ENCODE measurements at regions not wholly inside any gene's neighbourhood (a gene's known extent, or its start where the extent isn't known, plus 50 kb on each side); places are given as distances from the start of the nearest gene placed in this dataset.

GRCh38 chr3:104820959-104821358, 545.8 kb upstream of the ALCAM start:
- no peak for DNase-seq

DNA sequence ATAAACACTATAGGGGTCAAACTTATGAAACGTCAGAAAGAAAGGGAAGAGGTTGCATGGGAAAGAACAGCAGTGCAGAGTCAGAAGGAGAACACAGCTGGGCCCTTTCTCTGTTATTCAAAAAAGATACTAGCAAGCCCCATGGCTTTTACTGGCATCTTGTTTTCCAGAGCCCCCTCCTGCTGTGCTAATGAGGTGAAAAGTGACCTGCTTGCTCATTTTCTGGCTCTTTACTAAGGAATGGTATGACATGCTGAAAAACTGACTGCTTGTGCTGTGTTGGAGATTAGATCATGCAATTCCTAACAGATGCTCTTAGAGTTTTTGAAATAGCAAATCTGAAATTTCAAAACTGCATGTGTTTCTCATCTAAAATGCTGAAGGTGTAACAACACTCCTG, 541.6 kb upstream of the ALCAM start:
- DNase-seq: no peak

GRCh38 chr3:104831071-104831470, 535.6 kb upstream of the ALCAM start:
- no peak for DNase-seq

DNA sequence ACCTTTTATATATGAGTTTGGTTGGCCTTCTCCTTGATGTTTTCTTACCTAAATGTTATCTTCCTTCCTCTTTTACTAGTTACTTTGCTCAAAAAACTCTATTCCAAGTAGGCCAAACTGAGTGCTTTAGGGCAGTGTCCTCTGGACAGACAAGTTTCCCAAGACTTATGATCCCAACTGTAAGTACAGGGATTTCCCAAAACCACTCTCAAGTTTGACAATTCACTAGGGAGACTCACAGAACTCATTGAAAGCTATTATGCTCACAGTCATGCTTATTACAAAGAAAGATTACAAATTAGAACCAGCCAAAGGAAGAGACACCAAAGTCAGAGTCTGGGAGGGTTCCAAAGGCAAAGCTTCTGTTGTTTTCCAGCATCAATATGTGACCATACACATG, 534.2 kb upstream of the ALCAM start:
- no peak for DNase-seq

DNA sequence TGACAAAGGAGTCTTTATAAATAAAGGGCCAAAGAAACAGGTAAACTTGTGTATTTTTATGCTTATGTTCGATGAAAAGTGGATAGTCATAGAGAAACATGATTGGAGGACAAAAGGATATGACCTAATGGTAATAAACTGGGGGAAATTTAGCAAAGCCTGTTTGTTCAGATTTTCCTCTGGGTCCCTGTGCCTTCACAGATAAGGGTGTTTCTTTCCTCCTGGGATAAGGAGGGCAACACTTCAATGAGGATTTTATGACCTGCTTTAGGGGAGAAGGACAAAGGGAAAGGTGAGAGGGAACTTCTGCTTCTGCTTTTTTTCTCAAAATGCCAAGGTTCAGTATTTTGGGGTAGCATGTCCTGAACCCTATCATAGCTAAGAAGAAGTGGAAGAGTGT, 531.3 kb upstream of the ALCAM start:
- DNase-seq: no peak

- DNase-seq: no peak
These were observed 520.4 kb upstream of the ALCAM start for GRCh38 chr3:104846270-104846669.

GRCh38 chr3:104849070-104849469, 517.6 kb upstream of the ALCAM start:
- DNase-seq: no peak

GRCh38 chr3:104854468-104854867, 512.2 kb upstream of the ALCAM start:
- no peak for DNase-seq

- DNase-seq: no peak
These were observed 511.0 kb upstream of the ALCAM start for GRCh38 chr3:104855702-104856101.

DNA sequence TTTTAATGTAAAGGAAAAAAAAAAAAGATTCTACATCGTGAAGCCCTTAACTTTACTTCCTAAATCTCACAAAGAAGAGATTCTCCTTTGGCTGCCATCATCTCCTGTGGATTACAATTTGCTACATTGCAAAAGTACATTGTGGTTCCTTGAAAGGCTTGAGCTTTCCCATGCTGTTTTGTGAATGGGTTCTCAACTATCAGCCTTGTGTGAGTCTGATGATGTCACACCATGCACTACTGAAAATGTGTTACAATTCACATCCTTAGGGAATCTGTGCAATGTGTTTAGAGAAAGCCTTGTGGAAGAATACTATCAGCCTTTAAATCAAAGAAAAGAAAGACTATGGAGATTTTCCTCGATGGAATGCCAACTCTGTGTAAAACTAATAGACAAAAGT, 510.0 kb upstream of the ALCAM start:
- no peak for DNase-seq

GRCh38 chr3:104868291-104868690, 498.4 kb upstream of the ALCAM start:
- no peak for DNase-seq

DNA sequence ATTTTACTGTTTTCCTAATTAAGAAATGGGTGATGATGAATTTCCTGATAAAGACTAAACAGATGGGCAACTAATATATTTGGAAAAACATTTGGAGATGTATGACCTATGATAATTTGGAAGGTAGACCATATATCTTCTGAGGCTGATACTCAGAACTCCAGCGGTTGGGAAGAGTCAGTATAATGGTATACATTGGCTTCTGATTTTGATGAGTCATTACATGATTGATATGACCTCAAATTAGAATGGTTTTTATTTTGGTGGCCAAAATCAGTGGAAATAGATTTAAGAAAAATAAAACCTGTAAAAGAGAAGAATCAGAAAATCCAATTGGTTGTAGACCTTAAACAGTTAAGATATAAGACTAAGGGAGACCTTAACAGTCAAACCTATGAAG, 496.4 kb upstream of the ALCAM start:
- no peak for DNase-seq

DNA sequence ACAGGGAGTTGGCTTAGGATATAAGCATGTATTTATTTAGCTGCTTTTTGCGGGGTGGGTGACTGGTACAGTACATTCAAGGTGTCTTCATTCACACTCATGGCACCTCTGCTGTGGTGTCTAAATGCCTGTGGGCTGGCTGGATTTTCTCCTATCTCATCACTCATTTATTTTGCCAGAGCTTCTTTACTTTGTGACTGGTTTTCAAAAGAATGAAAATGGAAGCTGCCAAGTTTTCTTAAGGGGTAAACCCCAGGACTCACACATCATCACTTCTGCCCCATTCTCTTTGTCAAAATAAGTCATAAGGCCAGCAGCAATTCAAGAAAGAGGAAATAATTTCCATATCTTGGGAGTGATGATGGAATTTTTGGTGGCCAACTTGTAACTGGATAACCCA, 493.4 kb upstream of the ALCAM start:
- no peak for DNase-seq

GRCh38 chr3:104878395-104878794, 488.3 kb upstream of the ALCAM start:
- no peak for DNase-seq

GRCh38 chr3:104879919-104880318, 486.8 kb upstream of the ALCAM start:
- DNase-seq: no peak

- no peak for DNase-seq
These were observed 481.4 kb upstream of the ALCAM start for GRCh38 chr3:104885214-104885814.

- no peak for DNase-seq
These were observed 480.3 kb upstream of the ALCAM start for GRCh38 chr3:104886220-104886995.

DNA sequence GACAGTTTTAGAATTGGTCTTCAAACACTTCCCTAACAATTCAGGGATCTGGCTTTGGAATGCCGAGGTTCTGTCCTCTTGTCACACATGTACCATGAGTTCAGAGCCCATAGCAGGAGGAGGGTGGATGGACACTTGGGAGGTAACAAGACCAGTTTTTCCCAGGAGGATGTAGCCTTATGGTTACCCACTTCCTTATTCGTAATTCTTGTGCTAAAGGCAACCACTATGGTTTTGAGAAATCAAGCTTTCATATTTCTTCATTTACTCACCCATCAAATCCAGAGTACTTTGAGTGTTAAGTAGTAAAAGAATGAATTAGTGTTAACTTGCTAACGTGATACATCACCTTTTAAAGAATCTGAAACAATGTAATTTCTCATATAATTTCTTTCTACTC, 479.6 kb upstream of the ALCAM start:
- no peak for DNase-seq

- no peak for DNase-seq
These were observed 479.1 kb upstream of the ALCAM start for GRCh38 chr3:104887619-104888018.

- peak; percentile 37 for DNase-seq
These were observed 474.7 kb upstream of the ALCAM start for GRCh38 chr3:104892044-104892443.

DNA sequence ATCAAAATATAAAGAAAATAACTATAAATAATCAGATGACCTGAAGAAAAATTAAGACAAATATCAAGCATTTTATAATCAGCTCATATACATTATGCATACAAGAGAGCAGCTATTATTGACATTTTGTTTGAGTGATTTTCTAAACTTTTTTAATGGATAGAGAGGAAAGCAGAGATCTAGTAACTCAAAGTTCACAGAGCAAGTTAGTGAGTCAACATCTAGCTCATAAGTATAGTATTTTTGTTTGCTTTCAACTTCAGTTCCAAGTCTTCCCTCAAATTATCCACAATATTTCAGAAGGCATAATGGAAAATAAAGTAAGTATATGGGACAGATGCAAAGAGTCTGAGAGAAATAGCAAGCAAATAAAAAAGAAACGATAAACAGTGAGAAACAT, 470.1 kb upstream of the ALCAM start:
- no peak for DNase-seq

GRCh38 chr3:104901396-104901795, 465.3 kb upstream of the ALCAM start:
- no peak for DNase-seq

DNA sequence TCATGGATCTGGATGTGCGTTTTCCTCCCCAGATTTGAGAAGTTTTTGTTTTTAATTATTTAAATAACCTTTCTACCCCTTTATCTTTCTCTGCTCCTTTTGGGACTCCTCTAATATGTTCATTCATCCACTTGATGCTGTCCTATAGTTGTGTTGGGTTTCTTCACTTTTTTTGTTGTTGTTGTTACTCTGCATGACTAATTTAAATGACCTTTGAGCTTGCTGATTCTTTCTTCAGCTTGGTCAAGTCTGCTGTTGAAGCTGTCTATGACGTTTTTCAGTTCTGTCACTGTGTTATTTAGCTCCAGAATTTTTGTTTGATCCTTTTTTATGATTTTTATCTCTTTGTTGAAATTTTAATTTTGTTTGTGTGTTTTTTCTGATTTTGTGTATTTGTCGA, 463.6 kb upstream of the ALCAM start:
- DNase-seq: no peak

GRCh38 chr3:104906001-104906639, 460.6 kb upstream of the ALCAM start:
- no peak for DNase-seq
